Caki2 (cell line): ENCODE measurements at regions not wholly inside any gene's neighbourhood (a gene's known extent, or its start where the extent isn't known, plus 50 kb on each side); places are given as distances from the start of the nearest gene placed in this dataset.
A peak's percentile ranks its signal among the peaks of the same experiment; 100 is the strongest.

Experiments
- DNase-seq: peaks from one replicate; pipeline ENCODE4 v3.0.0-alpha.2; 2015; ENCODE audit warnings: low read depth
- in situ Hi-C: cut with HindIII; loops from 2 replicates; pipeline ENCODE4 v1.10.0; 2016; ENCODE audit warnings: low sequenced_read_pairs, low pct_unique_long_range_greater_than_20kb, mixed read lengths

- in situ Hi-C loops, result no loop called here
- DNase-seq, result no peak
These were observed 268.1 kb upstream of the UBE2E2 start for GRCh38 chr3:22935040-22935439.

- in situ Hi-C loops, result no loop called here
- DNase-seq, result no peak
These were observed 265.6 kb upstream of the UBE2E2 start for GRCh38 chr3:22937536-22937935.

- in situ Hi-C loops, result no loop called here
- DNase-seq, result no peak
These were observed 264.4 kb upstream of the UBE2E2 start for GRCh38 chr3:22938739-22939138.

GRCh38 chr3:22939349-22939748 is 263.8 kb upstream of the UBE2E2 start:
- in situ Hi-C loops, result no loop called here
- DNase-seq, result no peak

DNA sequence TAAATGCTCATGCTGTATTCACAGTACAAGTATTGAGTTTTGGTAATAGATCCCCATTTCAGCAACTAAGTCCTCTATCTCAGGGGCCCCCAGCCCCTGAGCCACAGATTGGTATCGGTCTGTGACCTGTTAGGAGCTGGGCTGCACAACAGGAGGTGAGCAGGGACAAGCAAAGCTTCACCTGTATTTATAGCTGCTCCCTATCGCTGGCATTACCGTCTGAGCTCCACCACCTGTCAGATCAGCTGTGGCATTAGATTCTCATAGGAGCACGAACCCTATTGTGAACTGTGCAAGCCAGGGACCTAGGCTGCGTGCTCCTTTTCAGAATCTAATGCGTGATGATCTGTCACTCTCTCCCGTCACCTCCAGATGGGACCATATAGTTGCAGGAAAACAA is 262.8 kb upstream of the UBE2E2 start:
- in situ Hi-C loops, result no loop called here

GRCh38 chr3:22942981-22943380 is 260.1 kb upstream of the UBE2E2 start:
- in situ Hi-C loops, result no loop called here
- DNase-seq, result no peak

More for the DNA sequence above, 262.8 kb upstream of the UBE2E2 start:
- no peak for DNase-seq

DNA sequence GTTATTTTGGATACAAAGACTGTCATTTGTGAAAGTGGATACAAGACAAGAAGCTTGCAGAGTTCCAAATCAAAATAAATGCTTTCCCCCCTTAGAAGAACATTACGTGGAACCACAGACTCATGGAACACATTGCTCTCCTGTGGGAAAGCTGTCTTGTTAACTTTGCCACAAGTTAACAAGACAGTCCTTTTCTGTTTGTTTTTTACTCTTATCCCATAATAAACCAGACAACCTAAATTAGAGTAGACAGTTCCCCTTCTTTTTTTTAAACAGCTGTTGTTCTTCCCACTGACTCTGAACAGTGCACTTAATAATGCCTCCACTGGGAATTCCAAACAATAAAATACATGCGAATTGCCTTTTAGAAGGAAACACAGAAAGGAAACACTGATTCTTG is 255.3 kb upstream of the UBE2E2 start:
- in situ Hi-C loops, result no loop called here
- no peak for DNase-seq

DNA sequence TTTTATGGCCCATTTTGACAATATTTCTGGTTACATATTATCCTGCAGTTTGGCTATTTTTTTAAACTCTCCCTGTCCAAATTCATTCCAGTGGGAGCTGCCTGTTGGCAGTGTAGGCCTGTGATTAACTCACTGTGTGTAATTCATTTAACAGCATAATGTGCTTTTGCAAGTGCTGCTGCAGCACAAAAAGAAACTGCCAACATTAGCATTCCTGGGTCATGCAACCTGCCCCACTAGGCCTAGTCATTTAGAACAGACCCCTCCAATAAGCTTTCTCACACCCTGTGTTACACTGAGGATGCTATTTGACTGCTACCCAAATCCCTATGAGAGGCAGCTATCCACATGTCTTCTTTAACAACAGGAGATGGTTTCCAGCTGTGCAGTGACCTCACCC is 251.2 kb upstream of the UBE2E2 start:
- in situ Hi-C loops, result no loop called here
- DNase-seq, result no peak

DNA sequence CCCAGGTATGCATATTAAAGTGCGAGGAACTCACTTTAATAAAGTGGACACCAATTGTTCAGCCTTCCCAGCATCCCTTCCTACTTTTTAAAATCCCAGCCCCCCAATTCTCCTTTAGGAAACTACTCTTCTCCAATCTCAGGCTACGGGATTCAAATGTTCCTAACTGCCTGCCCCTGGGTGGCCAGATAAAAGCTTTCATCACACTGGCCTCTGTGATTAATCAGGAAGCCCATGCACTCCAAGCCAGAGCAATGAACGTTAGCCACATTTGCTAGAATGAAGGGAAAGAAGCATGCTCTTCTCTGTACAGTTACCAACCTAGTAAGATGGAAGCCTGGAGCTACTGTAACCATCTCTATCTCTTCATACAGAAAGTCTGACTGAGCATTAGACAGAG is 250.3 kb upstream of the UBE2E2 start:
- in situ Hi-C loops, result no loop called here

GRCh38 chr3:22959593-22959992 is 243.5 kb upstream of the UBE2E2 start:
- DNase-seq, result no peak
- in situ Hi-C loops, result no loop called here

More for the DNA sequence above, 250.3 kb upstream of the UBE2E2 start:
- DNase-seq, result no peak

DNA sequence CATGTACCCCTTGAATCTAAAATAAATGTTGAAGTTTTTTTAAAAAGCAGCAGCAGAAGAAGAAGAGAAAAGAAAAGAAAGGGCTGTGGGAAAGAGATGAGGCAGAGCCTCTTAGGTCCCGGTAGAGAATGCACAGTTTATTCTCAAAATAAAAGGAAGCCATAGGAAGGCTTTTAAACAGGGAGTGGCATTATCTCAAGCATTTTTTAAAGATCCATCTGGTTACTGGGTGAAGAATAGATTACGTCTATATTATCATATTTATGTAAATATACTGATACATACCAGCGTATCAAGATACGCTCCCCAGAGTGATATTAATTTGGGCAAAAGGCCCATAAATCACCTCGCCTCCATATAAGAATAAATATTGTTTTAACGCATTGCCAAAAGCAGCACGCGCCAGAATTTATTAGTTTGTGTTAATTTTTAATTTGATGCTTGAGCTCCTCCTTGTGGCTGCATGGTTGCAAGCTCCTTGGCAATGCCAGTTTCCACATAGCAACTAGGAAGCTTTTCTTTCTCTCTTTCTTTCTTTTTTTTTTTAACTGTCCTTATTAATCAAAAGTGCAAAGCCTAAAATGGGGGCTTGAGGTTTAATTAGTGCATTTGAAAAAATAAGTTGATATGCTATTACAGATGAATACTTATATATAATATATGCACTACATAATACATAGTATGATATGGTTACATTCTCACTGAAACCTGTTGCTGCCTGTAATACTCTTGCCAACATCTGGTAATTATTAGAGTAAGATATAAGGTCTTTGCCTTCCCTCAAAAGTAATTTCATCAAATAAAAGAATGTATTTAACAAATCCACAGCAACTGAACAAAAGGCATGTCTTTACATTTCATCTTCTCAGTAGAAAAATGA is 242.8 kb upstream of the UBE2E2 start:
- in situ Hi-C loops, result no loop called here
- peak; percentile 33 for DNase-seq

DNA sequence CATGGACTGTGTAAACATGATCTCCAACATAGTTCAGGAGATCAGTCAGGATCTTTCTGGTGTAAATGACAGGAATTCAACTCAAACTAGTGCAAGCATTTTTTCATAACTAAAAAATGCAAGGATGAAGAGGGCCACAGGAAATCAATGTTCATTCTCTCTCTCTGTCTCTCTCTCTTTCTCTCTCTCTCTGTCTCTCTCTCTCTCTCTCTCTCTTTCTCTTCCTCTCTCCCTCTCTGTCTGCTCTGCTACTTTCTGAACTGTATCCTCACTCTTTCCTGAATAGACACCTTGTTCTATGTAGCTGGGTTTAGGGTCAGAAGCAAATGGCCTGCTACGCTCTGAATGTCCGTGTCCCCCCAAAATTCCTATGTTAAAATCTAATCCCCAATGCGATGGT is 240.9 kb upstream of the UBE2E2 start:
- in situ Hi-C loops, result no loop called here
- DNase-seq, result no peak

DNA sequence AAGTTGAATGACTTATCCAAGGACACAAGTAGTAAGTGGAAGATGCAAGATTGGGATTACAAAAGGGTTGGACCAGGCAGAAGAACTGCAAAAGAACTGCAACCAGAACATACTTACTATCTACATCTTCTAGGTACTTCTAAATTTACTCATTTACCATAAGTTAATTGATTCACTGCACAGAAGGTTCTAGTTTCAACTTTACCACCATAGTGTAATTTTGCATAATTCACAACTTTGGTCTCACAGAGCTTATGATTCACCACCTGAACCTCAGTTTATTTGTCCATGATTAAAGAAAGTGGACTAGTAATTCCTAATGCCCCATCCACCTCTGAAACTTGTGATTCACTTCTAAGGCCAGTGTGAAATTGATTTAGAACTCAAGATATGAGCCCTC is 236.8 kb upstream of the UBE2E2 start:
- in situ Hi-C loops, result no loop called here

DNA sequence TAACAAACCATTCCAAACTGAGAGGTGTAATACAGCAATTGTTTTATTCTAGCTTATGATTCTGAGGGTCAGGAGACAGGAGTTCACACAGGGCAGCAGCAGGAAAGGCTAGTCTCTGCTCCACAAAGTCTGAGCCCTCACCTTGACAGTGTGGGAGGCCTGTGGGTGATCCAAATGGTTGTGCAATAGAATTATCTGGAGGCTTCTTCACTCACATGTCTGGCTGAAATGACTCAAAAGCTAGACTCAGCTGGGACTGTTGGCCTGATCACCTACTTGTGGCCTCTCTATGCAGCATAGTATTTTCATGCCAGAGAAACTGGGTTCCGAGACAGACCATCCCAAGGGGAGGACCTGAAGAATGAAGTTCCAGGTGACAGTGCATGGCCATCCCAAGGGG is 233.9 kb upstream of the UBE2E2 start:
- in situ Hi-C loops, result no loop called here
- DNase-seq, result no peak

More for the DNA sequence above, 236.8 kb upstream of the UBE2E2 start:
- no peak for DNase-seq

DNA sequence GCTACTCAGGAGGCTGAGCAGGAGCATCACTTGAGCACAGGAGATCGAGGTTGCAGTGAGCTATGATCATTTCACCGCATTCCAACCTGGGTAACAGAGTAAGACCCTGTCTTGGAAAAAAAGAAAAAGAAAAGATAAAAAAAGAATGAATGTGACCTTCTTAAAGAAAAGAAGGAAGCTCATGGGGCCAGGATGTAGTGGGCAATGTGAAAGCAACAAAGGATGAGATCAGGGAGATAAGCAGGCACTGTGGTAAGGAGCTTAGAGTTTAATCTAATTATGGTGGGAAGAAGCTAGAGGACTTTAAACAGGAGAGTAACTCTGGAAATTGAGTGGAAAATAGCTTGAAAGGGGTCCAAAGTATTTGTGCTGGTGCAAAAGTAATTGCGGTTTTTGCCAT is 231.6 kb upstream of the UBE2E2 start:
- in situ Hi-C loops, result no loop called here
- no peak for DNase-seq

DNA sequence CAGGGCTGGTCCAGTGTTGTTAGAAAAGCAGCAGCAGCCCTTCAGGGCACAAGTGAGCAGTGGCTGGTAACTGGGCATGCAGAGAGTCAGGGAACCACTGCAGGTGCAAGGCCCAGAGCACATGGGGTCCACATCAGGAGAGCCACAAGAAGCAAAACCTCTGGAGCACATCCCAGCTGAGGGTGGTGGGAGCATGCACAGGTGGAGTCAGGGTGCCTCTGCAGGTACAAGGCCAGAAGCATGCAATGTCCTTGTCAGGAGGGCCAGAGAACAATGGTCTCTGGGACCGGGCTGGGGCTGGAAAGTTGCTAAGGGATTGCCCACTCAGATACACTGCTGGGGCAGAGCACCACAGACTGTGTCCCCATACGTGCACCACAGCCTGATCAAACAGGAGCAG is 226.1 kb upstream of the UBE2E2 start:
- in situ Hi-C loops, result no loop called here
- DNase-seq, result no peak

DNA sequence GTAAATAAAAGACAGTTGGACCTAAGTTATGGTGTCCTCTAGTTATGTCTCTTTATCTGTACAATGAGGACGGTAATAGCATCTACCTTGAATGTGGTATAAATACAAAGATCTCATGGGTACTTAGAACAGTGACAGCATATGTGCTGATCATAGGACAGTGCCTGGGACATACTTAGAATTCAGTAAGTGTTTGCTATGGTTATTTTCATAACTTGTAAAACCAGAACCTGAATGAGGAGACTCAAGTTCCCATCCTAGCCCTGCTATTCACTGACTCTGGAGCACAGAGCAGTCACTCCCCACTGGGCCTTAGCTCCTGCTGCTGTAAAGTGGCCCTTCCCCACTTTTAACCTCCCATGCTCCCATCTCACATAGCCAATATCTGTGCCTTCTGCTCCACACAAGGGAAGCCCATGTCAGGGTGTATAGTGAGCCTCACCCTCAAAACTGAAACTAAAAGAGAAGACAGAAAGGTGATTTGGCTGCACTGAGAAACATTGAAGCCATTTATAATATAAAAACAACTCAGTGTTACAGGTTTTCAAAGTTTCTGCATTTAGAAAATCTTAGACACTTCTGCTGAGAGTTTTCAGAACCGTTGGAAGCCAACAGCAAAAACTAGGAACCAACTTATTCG is 225.4 kb upstream of the UBE2E2 start:
- DNase-seq, result no peak

DNA sequence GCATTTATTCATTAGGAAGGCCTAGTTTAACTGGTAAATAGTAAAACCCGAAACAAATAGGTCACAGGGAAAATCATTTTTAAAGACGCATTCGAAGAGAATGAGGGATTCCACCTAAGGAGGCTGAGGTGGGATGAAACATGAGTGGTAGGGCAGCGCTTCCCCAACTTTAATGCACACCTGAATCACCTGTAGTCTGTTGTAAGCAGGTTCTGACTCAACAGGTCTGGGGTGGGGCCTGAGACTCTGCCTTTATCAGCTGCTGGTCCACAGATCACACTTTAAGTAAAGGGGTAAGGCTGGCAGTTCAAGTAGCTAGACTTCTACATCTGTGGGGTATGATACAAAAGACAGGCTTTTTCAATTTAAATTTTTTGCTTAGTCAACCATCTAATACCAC is 223.5 kb upstream of the UBE2E2 start:
- no peak for DNase-seq
- in situ Hi-C loops, result no loop called here

More for the DNA sequence above, 225.4 kb upstream of the UBE2E2 start:
- in situ Hi-C loops, result no loop called here

DNA sequence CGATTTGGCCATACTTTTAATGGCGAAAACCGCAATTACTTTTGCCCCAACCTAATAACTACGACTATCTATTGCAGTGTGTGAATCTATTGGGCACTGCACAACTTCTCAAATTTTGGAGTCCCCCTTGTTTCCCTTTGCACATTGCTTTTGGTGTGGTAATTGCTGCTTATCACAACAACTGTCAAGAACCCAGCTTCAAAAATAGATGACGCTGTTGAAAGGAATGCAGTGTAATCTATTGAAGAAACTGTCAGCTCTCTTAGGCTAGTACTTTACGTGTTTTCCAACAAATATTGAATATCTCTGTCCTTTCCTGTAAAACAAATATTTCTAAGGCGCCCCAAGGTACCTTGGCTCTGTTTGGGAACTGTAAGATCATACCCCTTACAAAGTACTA is 222.8 kb upstream of the UBE2E2 start:
- in situ Hi-C loops, result no loop called here
- no peak for DNase-seq

GRCh38 chr3:22981166-22981565 is 222.0 kb upstream of the UBE2E2 start:
- in situ Hi-C loops, result no loop called here
- no peak for DNase-seq
